ENCODE measurements at regions not wholly inside any gene's neighbourhood (a gene's known extent, or its start where the extent isn't known, plus 50 kb on each side); places are given as distances from the start of the nearest gene placed in this dataset.

DNA sequence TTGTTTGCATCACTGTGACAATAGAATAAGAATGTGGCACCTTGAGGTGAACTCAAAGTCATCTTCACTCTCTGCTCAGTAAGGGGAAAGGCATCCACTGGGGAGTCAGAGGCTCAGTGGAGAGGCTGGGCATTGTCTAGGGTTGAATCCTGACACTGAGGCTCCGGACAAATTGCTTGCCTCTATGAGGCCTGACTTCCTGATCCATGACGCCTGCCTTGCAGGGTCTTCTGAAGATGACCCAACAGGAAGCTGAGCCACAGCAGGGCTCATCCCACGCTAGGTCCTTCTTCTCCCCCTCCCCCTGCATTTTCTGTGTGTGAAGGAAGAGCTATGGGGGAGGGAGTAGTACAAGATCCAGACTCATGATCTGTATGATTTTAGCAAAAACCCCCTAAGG is 265.1 kb downstream of the SH3BP4 start:
- TF ChIP-seq, protein P1, sequence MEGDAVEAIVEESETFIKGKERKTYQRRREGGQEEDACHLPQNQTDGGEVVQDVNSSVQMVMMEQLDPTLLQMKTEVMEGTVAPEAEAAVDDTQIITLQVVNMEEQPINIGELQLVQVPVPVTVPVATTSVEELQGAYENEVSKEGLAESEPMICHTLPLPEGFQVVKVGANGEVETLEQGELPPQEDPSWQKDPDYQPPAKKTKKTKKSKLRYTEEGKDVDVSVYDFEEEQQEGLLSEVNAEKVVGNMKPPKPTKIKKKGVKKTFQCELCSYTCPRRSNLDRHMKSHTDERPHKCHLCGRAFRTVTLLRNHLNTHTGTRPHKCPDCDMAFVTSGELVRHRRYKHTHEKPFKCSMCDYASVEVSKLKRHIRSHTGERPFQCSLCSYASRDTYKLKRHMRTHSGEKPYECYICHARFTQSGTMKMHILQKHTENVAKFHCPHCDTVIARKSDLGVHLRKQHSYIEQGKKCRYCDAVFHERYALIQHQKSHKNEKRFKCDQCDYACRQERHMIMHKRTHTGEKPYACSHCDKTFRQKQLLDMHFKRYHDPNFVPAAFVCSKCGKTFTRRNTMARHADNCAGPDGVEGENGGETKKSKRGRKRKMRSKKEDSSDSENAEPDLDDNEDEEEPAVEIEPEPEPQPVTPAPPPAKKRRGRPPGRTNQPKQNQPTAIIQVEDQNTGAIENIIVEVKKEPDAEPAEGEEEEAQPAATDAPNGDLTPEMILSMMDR (IDR thresholded peaks at IDR 0.05; ENCODE audit: low read length): no peak
- TF ChIP-seq EZH2phosphoT487 (IDR thresholded peaks at IDR 0.05; ENCODE audit: low read length): no peak
- no peak for TF ChIP-seq EZH2 (optimal IDR thresholded peaks at IDR 0.05; ENCODE audit: low read depth, low read length)
- Histone ChIP-seq H3K79me2 (ENCODE audit: low read length) (no peaks in the 10 kb centered on the region), H3K4me2 (ENCODE audit: low read depth, low read length) (no peak overlapping the region), H3K36me3 (replicated peaks; ENCODE audit: insufficient read depth, low read length) (no peaks in the 10 kb centered on the region), H3K9me3 (replicated peaks; ENCODE audit: insufficient read depth, low read length) (no peaks in the 10 kb centered on the region), H3K9me2 (replicated peaks; ENCODE audit: insufficient read depth, low read length) (no peaks in the 10 kb centered on the region), H2AFZ (ENCODE audit: low read length) (no peak overlapping the region), H3K27ac (ENCODE audit: low read length) (no peak overlapping the region), H3K27me3 (replicated peaks; ENCODE audit: insufficient read depth, low read length) (no peaks in the 10 kb centered on the region), H3F3A (ENCODE audit: insufficient read depth, low read length) (no peaks in the 10 kb centered on the region), H3K4me1 (ENCODE audit: low read length) (no peaks in the 10 kb centered on the region), H4K20me1 (ENCODE audit: insufficient read depth, low read length) (no peaks in the 10 kb centered on the region), H3K4me3 (ENCODE audit: low read length) (no peak overlapping the region), H3K9ac (ENCODE audit: low read length) (no peak overlapping the region)
- no peak for DNase-seq

DNA sequence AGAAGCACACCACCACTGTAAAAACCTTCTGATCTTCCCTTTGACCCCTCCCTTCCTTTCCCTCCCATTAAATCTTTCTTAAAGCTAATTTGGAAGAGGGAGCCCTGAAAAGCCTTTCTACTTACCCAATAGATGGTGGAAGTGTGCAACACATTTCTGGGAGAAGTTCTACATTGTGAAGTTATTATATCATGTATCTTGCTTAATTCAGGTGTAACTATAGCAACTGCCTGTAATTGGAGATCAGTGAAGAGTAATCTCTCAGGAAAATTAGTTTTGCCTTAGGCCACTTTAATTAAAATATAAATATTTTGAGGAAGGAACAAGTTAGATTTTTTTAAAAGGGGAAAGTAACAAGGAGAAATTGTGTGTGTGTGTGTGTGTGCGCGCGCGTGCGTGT is 266.0 kb downstream of the SH3BP4 start:
- Histone ChIP-seq H3K9ac (ENCODE audit: low read length) (no peak overlapping the region), H3K4me2 (ENCODE audit: low read depth, low read length) (no peak overlapping the region)
- DNase-seq: no peak

DNA sequence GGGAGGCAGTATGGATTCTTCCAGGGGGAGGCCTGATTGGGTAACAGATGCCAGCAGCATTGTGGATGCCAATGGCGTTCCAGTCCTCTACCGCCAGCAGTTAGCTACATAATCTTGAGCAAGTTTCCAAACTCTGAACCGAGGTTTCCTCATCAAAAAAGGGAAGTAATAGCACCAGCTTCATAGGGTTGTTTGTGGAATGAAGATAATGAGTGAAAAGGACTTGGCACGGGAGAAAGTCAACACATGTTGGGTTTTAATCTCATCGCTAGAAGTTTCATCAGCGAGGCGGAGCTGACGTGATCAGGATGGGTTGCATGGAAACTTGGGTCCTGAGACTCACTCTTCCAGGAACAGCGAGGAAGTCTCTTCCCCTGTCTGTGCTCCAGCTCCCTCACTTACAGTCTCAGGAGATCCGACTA is 266.7 kb downstream of the SH3BP4 start:
- Histone ChIP-seq H3K9ac (ENCODE audit: low read length) (no peak overlapping the region), H3K9me2 (replicated peaks; ENCODE audit: insufficient read depth, low read length) (no peaks in the 10 kb centered on the region), H3K36me3 (replicated peaks; ENCODE audit: insufficient read depth, low read length) (no peaks in the 10 kb centered on the region), H3K4me1 (ENCODE audit: low read length) (no peaks in the 10 kb centered on the region), H3K79me2 (ENCODE audit: low read length) (no peaks in the 10 kb centered on the region), H3K27ac (ENCODE audit: low read length) (no peak overlapping the region), H3K4me2 (ENCODE audit: low read depth, low read length) (no peak overlapping the region), H3K4me3 (ENCODE audit: low read length) (no peak overlapping the region), H3K9me3 (replicated peaks; ENCODE audit: insufficient read depth, low read length) (no peaks in the 10 kb centered on the region), H3F3A (ENCODE audit: insufficient read depth, low read length) (no peaks in the 10 kb centered on the region), H4K20me1 (ENCODE audit: insufficient read depth, low read length) (no peaks in the 10 kb centered on the region), H2AFZ (ENCODE audit: low read length) (no peak overlapping the region), H3K27me3 (replicated peaks; ENCODE audit: insufficient read depth, low read length) (no peaks in the 10 kb centered on the region; the same call in 1 of the 2 replicates)
- TF ChIP-seq EZH2 (optimal IDR thresholded peaks at IDR 0.05; ENCODE audit: low read depth, low read length) (no peak), EZH2phosphoT487 (IDR thresholded peaks at IDR 0.05; ENCODE audit: low read length) (no peak)
- TF ChIP-seq, protein P1 (IDR thresholded peaks at IDR 0.05; ENCODE audit: low read length): no peak
- DNase-seq: no peak

More for the DNA sequence above, 266.0 kb downstream of the SH3BP4 start:
- TF ChIP-seq, protein P1 (IDR thresholded peaks at IDR 0.05; ENCODE audit: low read length): no peak
- no peak for TF ChIP-seq EZH2 (optimal IDR thresholded peaks at IDR 0.05; ENCODE audit: low read depth, low read length)
- TF ChIP-seq EZH2phosphoT487 (IDR thresholded peaks at IDR 0.05; ENCODE audit: low read length): no peak
- Histone ChIP-seq H3K9me3 (replicated peaks; ENCODE audit: insufficient read depth, low read length) (no peaks in the 10 kb centered on the region), H3K4me1 (ENCODE audit: low read length) (no peaks in the 10 kb centered on the region), H3K27ac (ENCODE audit: low read length) (no peak overlapping the region), H3K36me3 (replicated peaks; ENCODE audit: insufficient read depth, low read length) (no peaks in the 10 kb centered on the region), H3K27me3 (replicated peaks; ENCODE audit: insufficient read depth, low read length) (no peaks in the 10 kb centered on the region; the same call in 1 of the 2 replicates), H2AFZ (ENCODE audit: low read length) (no peak overlapping the region), H3K9me2 (replicated peaks; ENCODE audit: insufficient read depth, low read length) (no peaks in the 10 kb centered on the region), H3K4me3 (ENCODE audit: low read length) (no peak overlapping the region), H3K79me2 (ENCODE audit: low read length) (no peaks in the 10 kb centered on the region), H4K20me1 (ENCODE audit: insufficient read depth, low read length) (no peaks in the 10 kb centered on the region), H3F3A (ENCODE audit: insufficient read depth, low read length) (no peaks in the 10 kb centered on the region)

Data from MM.1S (cell line).